Esophagus muscularis mucosa (tissue), 4 donors: ENCODE measurements at regions not wholly inside any gene's neighbourhood (a gene's known extent, or its start where the extent isn't known, plus 50 kb on each side); places are given as distances from the start of the nearest gene placed in this dataset.

Experiments used
- CTCF ChIP-seq, 3 experiments: fragments of 200-600 bp in 2 of 3; fragments of 450-650 bp in 1 of 3; sonication (generic) in 2 of 3; IDR thresholded peaks; one replicate each; pipeline ENCODE4 v1.5.1; 2017 to 2019; ENCODE audit warnings: antibody characterized with exemption in 3 of 3, mild to moderate bottlenecking in 2 of 3, moderate library complexity in 1 of 3
- EP300 ChIP-seq: sonication (generic); formaldehyde crosslinking; IDR thresholded peaks from one replicate; pipeline ENCODE4 v1.6.1; 2017; ENCODE audit warnings: antibody characterized with exemption
- POLR2A ChIP-seq: fragments of 450-650 bp; IDR thresholded peaks from one replicate; pipeline ENCODE4 v1.6.1; 2017; ENCODE audit warnings: antibody characterized with exemption, moderate library complexity, mild to moderate bottlenecking, low read depth

GRCh38 chr1:177571485-177572076, 398.3 kb downstream of the SEC16B start:
- no peak for TF ChIP-seq CTCF (IDR thresholded peaks at IDR 0.05)
- no peak for TF ChIP-seq POLR2A
- no peak for TF ChIP-seq EP300
